ENCODE measurements at regions not wholly inside any gene's neighbourhood (a gene's known extent, or its start where the extent isn't known, plus 50 kb on each side); places are given as distances from the start of the nearest gene placed in this dataset.

- Histone ChIP-seq H3K27ac (ENCODE audit: extremely low read depth, low read depth, low read length) (no peak overlapping the region), H3K4me1 (ENCODE audit: control insufficient read depth, insufficient read depth, low read length) (no peaks in the 10 kb centered on the region), H3K4me3 (ENCODE audit: low read depth, low read length) (no peak overlapping the region), H3K9me3 (ENCODE audit: control insufficient read depth, insufficient read depth, low read depth, low read length) (no peaks in the 10 kb centered on the region), H3K36me3 (ENCODE audit: control insufficient read depth in 2 of 2, insufficient read depth in 1 of 2, low read length in 2 of 2) (no peaks in the 10 kb centered on the region)
- POLR2A ChIA-PET, result no interaction called here
- no peak for TF ChIP-seq ZSCAN30 (tag by site-specific recombination; IDR thresholded peaks at IDR 0.05)
- no peak for TF ChIP-seq ZNF175 (tag by site-specific recombination; IDR thresholded peaks at IDR 0.05)
- no peak for TF ChIP-seq ZNF768 (tag by site-specific recombination; IDR thresholded peaks at IDR 0.05)
- TF ChIP-seq ZNF529 (tag by site-specific recombination; IDR thresholded peaks at IDR 0.05; ENCODE audit: insufficient replicate concordance), result no peak
- no peak for TF ChIP-seq ZSCAN5A (tag by site-specific recombination; IDR thresholded peaks at IDR 0.05)
- TF ChIP-seq AEBP2 (tag by site-specific recombination; IDR thresholded peaks at IDR 0.05; ENCODE audit: borderline replicate concordance), result no peak
- TF ChIP-seq ZNF530 (tag by site-specific recombination; IDR thresholded peaks at IDR 0.05; ENCODE audit: low read depth), result no peak
- no peak for TF ChIP-seq ZNF518A (tag by site-specific recombination; conservative IDR thresholded peaks at IDR 0.05; ENCODE audit: low read depth)
- TF ChIP-seq FEZF1 (tag by site-specific recombination; IDR thresholded peaks at IDR 0.05), result no peak
- no peak for TF ChIP-seq ZNF664 (tag by site-specific recombination; IDR thresholded peaks at IDR 0.05)
- CTCF ChIA-PET, result no interaction called here
Measured at GRCh38 chr14:42480255-42480654, 873.6 kb downstream of the LRFN5 start.

GRCh38 chr14:42475289-42475688 is 868.6 kb downstream of the LRFN5 start:
- ChIA-PET POLR2A (no interaction called here), CTCF (no interaction called here)
- no peaks in the 10 kb centered on the region for H3K4me1 ChIP-seq (ENCODE audit: control insufficient read depth, insufficient read depth, low read length)
- no peaks in the 10 kb centered on the region for H3K9me3 ChIP-seq (ENCODE audit: control insufficient read depth, insufficient read depth, low read depth, low read length)
- H3K36me3 ChIP-seq (ENCODE audit: control insufficient read depth in 2 of 2, insufficient read depth in 1 of 2, low read length in 2 of 2), result no peaks in the 10 kb centered on the region
- no peak overlapping the region for H3K27ac ChIP-seq (ENCODE audit: extremely low read depth, low read depth, low read length)
- no peak overlapping the region for H3K4me3 ChIP-seq (ENCODE audit: low read depth, low read length)
- TF ChIP-seq ZNF518A (tag by site-specific recombination; conservative IDR thresholded peaks at IDR 0.05; ENCODE audit: low read depth) (no peak), ZFP37 (tag by site-specific recombination; IDR thresholded peaks at IDR 0.05) (no peak), ZNF501 (tag by site-specific recombination; IDR thresholded peaks at IDR 0.05) (no peak), PRDM10 (tag by site-specific recombination; IDR thresholded peaks at IDR 0.05) (no peak), KLF7 (tag by site-specific recombination; IDR thresholded peaks at IDR 0.05; ENCODE audit: borderline replicate concordance) (no peak), SP3 (tag by site-specific recombination; IDR thresholded peaks at IDR 0.05) (no peak), ZBTB26 (tag by site-specific recombination; optimal IDR thresholded peaks at IDR 0.05) (no peak)

Measured in HEK293 (cell line).